ENCODE measurements at regions not wholly inside any gene's neighbourhood (a gene's known extent, or its start where the extent isn't known, plus 50 kb on each side); places are given as distances from the start of the nearest gene placed in this dataset.
"Not testable (repeated sequence)": the region's sequence is repeated elsewhere in the genome, so short reads cannot be mapped to it uniquely, and the experiment has no call there.

DNA sequence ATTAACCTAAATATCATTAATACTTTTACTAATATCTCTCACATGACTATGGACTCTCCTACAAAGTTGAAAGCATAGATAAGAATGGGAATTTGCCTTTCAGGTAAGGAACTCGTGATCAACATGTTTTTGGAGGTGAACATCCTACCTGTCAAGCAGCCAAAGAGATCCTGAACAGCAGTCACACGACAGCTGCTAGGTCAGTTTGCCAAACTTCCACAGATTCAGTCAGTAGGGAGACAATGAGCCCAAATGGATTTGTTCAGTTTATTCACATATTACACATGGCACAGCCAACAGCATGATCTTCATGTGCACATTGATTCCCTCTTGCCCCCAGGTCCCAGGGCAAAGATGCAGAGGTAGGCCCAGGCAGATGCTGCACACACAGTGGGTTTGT is 86.1 kb upstream of the LOC128125822 start:
- DNase-seq (ENCODE audit: low spot score): no peak

DNA sequence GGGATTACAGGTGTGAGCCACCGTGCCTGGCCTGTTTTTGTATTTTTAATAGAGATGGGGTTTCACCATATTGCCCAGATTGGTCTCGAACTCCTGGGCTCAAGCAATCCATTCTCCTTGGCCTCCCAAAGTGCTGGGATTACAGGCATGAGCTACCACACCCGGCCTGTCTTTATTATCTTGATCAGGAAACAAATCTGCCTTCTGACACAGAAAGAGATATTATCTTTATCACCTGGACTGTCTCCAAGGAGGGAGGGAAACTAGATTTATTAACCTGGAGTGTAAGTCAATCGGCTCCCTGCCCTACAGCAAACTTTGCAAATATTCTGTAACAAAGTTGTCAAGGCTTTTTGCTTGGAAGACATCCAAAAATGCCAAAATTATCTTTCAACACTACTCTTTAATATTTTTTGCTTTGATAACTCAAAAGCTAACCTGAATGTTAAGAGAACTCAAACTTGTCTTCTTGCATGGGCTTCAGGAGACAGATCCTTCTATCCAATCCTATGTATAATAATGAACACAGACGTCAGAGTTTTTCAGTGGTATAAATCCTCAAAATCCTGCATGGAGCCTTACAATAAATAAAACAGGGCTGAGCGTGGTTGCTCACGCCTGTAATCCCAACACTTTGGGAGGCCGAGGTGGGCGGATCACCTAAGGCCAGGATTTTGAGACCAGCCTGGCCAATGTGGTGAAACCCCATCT is 85.0 kb upstream of the LOC128125822 start:
- no peak for DNase-seq (ENCODE audit: low spot score)

DNA sequence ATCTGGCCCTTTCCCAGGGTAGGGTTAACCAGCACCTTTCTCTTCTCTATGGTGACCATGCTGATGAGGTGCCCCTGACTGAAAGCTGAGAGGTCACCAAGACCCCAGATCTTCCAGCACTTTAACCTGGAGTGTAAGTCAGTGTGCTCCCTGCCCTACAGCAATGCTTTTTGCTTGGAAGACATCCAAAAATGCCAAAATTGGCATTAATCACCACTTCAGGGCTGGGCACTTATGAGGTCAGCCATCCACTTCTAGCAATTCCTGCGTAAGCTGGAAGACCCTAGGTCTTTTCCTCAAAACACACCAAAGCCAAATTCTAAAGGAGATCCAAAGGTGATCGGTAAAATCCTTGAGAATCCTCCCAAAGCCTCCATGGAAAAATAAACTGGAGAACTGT is 81.2 kb upstream of the LOC128125822 start:
- DNase-seq (ENCODE audit: low spot score): no peak

DNA sequence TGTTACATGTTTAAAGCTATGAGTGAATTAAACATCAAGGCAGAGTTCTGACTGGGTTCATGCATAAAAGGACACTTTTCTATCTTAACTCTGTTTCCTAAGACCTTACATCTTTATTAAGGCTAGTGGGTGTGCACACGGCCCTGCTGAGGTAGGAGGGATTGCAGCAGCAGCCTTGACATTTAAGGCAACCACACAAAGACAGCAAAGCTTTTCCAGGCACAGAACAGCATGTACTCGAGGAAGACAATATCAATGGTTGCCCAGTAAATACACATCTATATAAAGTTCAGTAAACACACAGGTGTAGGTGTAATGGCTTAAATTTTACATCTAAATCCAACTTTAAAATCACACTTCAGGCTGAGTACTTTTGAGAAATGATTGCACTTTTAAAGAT is 79.8 kb upstream of the LOC128125822 start:
- DNase-seq (ENCODE audit: low spot score): no peak

DNA sequence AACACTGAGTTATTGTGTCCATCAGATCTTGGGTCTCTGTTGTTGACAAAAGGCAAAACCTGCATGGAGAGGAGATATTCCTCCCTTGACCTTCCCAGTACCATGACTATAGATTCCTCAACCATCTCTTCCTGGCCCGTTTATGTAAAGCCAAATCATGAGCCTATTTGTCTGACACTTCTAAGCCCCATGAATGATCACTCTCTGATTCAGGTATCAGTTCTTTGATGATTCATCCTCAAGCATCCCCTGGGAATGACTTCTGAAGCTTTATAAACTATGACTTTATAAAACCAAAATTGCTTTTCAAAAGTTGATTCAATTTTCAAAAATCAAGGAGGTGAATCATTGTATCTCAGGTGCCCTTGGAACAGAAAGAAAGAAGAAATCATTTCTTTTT is 78.7 kb upstream of the LOC128125822 start:
- DNase-seq (ENCODE audit: low spot score): no peak

DNA sequence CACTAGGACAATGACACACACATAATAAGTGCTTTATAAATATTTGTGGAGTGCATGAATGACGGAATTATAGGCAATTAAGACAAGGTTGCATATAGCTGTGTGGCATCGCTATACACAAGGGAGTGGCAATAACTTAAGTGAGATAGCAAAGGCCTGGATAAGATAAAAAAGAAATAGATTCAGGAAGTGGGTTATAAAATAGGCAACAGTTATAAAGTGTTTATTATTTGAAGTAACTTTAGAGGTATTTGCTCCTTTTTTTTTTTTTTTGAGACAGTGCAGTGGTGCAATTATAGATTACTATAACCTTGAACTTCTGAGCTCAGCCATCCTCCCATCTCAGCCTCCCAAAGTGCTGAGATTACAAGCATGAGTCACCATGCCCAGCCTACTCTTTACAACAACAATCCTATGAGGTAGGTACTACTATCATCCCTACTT is 75.9 kb upstream of the LOC128125822 start:
- DNase-seq (ENCODE audit: low spot score): no peak

DNA sequence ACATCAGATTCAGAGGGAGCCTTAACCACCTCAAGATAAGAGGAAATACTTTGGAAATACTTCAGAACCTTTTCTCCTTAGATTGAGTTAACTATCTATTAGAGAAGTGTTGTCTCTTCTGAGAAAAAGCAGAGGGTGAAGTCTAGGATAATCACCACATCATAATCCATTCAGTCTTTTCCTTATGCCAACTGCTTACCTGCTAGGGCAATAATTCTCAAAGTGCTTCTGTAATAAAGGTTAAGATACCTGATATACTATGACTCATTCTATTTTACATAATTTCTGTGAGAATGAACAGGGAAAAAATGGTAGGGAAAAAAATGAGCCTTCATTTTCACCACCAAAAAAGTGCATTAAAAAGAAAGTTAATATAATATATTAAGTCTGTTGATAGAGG is 70.1 kb upstream of the LOC128125822 start:
- DNase-seq (ENCODE audit: low spot score): no peak

DNA sequence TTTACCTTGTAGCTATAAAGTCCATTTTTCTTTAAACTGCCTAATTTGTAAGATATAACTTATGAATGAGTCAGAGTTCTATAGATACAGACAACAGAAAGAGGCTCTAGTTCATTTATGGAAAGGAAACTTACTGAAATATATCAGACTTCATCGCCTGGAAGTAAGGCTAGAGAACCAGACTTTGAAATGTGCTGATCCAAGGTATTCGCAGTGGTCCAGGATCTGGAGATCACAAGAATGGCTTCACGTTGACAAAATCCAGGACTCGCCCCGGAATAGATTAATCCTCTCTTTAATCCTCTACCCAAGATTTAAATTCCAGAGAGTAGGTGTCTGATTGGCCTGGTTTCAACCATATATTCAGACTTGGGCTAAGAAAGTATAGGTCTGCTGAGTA is 69.1 kb upstream of the LOC128125822 start:
- DNase-seq (ENCODE audit: low spot score): no peak

DNA sequence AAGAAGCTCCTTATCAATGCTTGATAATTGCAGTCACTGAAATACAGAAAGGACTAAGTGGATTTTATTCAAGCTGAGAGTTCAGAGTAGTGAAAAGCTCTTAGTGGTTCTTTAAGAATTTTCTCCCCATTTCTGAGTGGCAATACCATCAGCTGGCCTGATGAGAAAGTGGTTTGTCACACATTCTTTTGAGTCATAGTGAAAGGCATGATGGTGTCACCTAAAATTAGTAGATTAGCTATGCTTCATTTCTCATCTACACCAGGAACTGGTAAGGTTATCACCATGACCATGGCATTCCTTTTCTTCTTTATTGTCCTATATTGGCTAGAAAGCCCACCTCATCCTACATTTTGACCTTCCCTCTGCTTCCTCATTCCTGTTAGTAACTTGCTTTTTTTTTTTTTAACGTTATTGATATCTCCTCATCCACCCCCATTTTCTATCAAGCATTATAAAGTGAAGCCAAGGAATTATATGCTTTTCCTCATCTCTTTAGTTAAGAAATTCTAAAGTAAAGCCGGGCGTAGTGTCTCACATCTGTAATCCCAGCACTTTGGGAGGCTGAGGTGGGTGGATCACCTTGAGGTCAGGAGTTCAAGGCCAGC is 67.4 kb upstream of the LOC128125822 start:
- DNase-seq (ENCODE audit: low spot score): no peak

DNA sequence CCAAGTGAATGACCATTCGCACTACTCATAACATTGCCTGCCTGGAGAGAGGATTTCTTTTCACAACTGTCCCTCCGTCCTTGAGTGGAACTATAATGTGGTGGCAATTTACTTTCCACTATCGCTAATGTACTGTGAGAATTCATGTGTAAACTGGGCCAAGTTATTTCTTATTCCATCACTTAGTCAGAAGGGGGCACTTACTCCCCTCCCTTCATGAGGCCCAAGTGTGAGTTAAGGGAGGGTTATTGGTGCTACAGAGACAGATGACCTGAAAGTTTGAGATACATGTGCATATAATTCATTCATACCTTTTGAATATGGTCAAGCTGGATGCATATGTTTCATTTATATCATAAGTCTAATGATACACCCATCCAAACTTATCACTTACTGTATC is 65.2 kb upstream of the LOC128125822 start:
- DNase-seq (ENCODE audit: low spot score): peak; percentile 7

DNA sequence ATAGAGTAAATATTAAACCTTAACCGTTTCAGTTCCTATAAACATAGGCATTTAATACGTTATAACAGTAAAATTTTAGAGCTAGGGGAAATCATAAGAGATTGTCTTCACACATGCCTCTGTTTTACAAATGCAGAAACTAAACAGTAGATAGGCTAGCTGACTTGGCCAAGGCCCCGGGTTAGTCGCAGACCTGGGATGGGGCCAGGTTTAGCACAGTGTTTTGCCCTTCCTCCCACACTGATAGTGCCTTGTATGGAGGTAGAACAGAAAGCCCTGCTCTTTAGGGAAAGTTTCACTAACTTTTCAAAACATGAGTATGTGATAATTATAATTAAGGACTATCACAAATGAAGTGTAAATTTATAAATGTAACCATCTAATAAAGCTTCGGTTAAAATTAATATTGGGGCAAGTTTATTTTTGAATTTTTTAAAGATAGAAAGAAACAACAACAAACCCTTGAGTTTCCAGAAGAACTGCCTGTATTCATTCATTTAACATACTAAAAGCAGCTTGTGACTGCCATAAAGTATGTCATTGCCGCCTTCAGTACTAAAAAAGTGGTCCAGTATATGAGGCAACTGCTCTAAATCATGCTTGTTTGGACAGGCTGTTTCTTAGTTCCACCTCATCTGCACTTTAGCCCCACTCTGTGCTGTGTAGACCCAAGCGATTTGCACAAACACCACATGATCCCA is 62.5 kb upstream of the LOC128125822 start:
- no peak for DNase-seq (ENCODE audit: low spot score)

DNA sequence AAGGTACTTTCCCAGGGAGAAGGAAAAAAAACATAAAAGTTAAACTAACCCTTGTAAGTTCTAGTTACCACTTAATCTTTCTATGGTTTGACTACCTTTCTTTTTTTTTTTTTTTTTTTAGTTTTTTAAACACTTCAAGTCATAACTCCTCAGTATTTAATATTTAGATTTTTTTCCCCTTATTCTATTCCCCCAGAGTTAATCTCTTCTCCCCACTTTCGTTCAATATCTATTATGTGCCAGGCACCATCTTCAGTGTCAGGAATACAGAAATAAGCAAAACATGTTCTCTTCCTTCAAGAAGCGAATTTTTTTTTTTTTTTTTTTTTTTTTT is 62.0 kb upstream of the LOC128125822 start:
- no peak for DNase-seq (ENCODE audit: low spot score)

DNA sequence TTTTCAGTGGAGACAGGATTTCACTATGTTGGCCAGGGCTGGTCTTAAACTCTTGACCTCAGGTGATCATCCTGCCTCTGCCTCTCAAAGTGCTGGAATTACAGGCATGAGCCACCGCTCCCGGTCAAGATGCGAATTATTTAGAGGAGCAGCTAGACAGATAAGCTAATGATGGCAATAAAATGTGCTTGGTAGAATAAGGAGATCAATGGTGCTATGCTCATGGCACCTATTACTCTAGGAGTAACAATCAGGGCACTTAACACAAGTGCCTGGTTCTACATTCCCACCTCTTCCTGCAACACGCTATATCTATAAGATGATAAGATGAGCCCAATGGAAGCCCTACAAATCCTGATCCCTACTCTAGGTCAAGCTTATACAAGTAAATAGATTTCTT is 61.4 kb upstream of the LOC128125822 start:
- DNase-seq (ENCODE audit: low spot score): no peak

DNA sequence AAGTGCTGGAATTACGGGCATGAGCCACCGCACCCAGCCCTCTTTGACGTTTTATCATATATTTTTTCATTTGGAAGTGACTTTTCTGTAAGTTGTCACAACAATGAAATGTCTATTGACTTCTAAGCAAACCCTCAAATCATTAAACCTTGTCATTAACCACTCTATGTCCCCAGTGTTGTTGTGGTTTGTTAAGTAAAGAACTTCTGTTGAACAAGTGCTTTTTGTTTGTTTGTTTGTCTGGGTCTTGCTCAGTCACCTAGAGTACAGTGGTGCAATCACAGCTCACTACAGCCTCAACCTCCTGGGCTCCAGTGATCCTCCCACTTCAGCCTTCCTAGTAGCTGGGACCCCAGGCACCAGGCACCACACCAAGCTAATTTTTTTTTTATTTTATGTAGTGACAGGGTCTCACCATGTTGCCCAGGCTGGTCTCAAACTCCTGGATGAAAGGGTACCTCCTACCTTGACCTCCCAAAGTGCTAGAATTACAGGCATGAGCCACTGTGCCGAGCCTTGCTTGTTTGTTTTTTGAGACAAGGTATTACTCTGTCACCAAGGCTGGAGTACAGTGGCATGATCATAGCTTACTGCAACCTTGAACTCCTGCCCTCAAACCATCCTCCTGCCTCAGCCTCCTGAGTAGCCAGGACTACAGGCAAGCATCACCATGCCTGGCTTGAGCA is 57.6 kb upstream of the LOC128125822 start:
- DNase-seq (ENCODE audit: low spot score): no peak

DNA sequence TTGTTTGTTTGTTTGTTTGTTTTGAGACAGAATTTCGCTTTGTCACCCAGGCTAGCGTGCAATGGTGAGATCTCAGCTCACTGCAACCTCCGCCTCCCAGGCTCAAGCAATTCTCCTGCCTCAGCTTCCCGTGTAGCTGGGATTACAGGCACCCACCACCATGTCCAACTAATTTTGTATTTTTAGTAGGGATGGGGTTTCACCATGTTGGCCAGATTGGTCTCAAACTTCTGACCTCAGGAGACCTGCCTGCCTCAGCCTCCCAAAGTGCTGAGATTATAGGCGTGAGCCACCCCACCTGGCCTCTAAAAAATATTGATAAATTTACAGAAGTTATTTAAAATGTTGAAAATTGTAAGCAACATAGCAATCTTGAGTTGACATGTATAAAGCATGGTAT is 57.1 kb upstream of the LOC128125822 start:
- not testable (repeated sequence) for DNase-seq (ENCODE audit: low spot score)

DNA sequence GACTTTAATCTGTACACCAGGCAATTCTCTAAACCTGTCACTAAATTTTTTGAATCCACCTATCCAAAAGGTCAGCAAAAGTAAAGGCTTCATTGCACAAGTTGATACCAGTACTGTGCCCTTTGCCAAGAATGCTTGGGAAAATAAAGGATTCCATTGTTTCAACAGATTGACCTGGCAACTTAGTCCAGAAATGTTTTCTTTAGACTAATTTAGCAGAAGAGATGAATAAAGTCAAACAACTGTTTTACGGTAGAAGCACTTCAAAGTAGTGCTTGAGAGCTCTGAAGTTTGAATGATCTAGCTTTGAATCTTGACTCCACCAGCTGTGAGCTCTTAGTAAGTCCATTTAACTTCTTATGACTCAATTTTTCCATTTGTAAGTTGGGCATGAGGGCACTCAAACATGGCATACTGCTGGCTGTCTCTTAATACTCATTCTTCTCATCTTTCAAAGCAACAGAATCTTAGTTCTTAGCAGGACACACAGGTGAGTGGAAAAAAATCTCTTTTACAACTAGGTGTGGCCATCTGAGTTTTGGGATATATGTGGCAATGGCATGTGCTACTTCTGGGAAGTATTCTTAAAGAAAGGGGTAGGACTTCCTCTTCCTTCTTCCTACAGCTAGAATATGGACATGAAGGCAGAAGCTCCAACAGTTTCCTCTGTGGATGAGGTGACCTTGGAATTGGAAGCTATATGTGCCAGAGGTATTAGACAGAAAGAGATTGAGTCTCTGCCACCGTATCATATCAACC is 55.9 kb upstream of the LOC128125822 start:
- DNase-seq (ENCODE audit: low spot score): no peak

DNA sequence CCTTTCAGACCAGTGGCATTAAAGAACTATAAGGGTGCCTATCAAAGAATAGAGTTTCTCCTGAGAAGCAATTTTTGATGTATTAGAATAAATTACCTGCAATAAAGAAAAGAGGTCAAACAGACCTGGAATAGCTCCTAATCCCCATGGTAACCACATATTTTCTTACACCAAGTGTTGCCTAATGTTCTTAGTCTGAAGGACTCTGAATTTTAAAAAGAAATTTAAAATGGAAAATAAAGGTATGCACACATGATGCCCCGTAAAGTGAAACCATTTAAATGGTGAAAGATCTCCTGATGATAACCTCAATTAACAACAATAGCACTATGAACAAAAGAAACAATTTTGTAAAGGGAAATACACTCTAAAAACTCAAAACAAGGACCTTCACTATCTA is 55.1 kb upstream of the LOC128125822 start:
- DNase-seq (ENCODE audit: low spot score): no peak

DNA sequence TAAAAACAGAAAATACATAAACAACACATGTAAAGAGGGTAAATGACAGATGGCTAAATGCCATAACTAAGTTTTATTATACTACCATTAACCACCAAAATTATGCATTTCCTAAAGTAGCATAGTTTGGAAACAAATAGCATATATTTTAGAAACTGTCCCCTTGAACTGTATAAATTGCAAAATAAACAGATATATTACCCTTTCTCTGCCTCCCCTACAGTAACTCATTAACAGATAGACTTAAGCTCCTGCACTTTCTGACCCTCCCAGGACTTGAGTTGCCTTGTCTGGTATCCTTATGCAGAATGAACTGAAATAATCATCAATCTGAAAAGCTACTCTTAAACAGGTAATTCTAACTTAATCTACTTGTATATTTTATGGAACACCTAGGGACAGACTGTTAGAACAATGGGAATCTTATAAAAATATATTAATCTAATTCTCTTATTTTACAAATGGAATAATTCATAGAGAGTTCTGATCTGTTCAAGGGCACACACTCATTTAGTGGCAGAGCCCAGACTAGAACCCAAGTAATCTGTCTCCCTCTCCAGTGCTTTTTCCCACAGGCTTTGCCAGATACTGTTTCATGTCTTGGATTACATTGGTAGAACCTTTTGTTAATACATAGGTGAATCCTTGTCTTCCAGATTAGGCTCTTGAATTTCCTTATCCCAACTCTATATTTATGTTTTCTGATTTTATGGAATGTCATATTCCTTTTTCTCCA is 50.6 kb upstream of the LOC128125822 start:
- no peak for DNase-seq (ENCODE audit: low spot score)
